GM20000 (cell line): ENCODE measurements at regions not wholly inside any gene's neighbourhood (a gene's known extent, or its start where the extent isn't known, plus 50 kb on each side); places are given as distances from the start of the nearest gene placed in this dataset.
"Not testable (repeated sequence)": the region's sequence is repeated elsewhere in the genome, so short reads cannot be mapped to it uniquely, and the experiment has no call there.

Experiments used
- DNase-seq: peaks from one replicate; pipeline ENCODE4 v3.0.0; 2012; ENCODE audit warnings: low spot score
- TF ChIP-seq, protein P1 (sequence below): IDR thresholded peaks from 2 replicates; pipeline ENCODE4 v1.5.1; 2012; ENCODE audit warnings: mild to moderate bottlenecking, control low read depth; ENCODE audit errors: extremely low read depth, missing control alignments

DNA sequence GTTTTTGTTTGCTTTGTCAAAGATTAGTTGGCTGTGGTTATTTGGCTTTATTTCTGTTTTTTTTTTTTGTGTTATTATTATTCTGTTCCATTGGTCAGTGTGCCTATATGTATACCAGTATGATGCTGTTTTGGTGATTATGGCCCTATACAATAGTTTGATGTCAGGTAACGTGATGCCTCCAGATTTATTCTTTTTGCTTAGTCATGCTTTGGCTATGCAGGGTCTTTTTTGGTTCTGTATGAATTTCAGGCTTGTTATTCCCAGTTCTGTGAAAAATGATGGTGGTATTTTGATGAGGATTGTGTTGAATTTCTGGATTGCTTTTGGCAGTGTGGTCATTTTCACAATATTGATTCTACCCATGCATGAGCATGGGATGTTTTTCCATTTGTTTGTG is 312.8 kb downstream of the TAF11L14 start:
- TF ChIP-seq, protein P1, sequence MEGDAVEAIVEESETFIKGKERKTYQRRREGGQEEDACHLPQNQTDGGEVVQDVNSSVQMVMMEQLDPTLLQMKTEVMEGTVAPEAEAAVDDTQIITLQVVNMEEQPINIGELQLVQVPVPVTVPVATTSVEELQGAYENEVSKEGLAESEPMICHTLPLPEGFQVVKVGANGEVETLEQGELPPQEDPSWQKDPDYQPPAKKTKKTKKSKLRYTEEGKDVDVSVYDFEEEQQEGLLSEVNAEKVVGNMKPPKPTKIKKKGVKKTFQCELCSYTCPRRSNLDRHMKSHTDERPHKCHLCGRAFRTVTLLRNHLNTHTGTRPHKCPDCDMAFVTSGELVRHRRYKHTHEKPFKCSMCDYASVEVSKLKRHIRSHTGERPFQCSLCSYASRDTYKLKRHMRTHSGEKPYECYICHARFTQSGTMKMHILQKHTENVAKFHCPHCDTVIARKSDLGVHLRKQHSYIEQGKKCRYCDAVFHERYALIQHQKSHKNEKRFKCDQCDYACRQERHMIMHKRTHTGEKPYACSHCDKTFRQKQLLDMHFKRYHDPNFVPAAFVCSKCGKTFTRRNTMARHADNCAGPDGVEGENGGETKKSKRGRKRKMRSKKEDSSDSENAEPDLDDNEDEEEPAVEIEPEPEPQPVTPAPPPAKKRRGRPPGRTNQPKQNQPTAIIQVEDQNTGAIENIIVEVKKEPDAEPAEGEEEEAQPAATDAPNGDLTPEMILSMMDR: no peak
- no peak for DNase-seq

DNA sequence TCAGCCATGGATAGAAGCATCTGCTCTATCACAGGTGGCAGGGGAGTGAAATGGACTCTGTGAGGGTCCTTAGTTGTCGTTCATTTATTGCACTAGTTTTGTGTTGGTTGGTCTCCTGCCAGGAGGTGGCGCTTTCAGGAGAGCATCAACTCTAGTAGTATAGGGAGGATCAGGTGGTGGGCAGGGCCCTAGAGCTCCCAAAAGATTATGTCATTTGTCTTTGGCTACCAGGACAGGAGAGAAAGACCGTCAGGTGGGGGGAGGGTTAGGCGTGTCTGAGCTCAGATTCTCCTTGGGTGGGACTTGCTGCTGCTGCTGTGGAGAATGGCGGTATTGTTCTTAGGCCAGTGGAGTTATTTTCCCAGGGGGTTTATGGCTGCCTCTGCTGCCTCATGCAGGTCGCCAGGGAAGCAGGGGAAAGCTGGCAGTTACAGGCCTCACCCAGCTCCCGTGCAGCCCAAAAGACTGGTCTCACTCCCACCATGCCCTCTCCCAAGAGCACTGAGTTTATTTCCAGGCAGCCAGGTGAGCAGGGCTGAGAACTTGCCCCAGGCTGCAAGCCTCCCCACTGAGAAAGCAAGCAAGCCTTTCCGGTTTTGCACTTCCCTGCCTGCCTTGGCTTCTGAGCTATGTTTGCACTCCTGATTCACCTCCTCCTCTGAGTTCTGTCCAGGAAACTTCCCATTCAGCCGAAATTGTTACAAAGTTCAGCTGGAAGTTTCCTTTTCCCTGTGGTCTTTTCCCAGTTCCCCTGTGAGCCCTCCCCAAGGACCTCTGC is 317.3 kb downstream of the TAF11L14 start:
- TF ChIP-seq, protein P1: no peak
- no peak for DNase-seq

DNA sequence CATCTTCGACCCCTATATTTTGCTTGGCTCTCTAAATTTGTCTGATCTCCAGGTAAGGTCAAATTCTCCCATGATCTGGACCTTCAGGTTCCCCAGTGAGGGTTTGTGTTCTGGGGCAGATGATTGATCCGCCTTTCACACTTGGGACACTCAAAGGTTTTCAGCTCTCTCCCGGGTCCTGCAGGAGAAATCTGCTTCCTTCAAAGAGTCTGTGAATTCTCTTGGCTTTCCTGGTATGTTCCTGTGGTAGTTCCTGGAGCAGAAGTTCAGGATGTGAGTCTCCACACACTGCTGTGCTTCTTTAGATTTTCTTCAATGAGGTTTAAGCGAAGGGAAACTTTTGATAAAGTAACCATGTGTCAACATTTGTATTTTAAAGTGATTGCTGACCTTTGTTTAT is 318.0 kb downstream of the TAF11L14 start:
- TF ChIP-seq, protein P1: no peak
- no peak for DNase-seq

DNA sequence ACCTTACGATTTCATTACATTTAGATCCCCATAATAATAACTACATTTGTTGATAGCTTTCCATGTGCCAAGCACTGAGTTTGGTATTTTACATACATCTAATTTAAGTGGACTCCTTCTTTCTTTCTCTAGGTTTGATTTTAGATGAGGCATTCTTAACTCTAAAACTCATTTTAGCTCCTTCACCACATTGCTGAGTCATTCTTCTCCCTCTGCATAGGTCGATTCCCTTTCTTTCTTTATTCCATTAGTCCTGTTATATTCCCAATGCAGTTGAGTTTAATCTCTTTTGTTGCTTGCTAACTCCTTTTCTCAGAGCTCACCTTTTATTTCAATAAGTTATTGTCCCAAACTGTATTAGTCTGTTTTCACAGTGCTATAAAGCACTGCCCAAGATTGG is 329.8 kb downstream of the TAF11L14 start:
- TF ChIP-seq, protein P1: no peak
- no peak for DNase-seq

DNA sequence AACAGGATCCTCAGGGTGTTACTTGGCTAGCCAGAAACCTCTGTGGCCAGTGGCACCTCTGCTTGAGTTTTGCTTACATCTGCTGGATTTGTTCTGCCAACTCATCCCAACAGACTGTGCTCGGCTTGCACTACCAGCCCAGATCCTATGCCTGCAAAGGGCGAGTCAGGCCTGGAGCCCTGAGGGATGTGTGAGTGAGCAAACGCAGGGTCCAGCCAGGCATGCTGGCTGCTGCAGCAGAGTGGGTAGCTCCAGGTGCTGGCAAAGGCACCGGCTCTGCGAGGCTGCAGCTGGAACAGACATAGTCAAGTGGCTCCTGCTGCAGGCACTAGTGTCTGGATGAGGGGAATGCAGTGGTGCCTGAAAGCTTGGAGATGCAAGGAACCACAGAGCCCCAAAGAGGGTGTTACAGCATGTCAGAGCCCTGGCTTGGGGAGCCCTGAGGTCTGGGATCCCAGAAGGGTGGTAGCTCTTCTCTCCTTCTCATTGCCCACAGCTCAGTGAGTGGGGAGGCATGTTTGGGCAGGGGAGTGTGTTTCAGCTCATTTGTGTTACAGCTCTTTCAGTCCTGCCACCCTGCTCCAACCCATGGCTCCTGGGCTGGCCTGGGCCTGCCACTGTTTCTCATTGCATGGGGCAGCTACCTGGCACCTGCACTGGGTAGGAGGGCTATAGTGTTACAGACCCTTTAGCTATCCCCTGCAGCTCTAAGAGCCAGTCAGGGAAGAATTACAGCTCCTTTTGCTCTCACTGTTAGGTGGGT is 332.6 kb downstream of the TAF11L14 start:
- DNase-seq: no peak

DNA sequence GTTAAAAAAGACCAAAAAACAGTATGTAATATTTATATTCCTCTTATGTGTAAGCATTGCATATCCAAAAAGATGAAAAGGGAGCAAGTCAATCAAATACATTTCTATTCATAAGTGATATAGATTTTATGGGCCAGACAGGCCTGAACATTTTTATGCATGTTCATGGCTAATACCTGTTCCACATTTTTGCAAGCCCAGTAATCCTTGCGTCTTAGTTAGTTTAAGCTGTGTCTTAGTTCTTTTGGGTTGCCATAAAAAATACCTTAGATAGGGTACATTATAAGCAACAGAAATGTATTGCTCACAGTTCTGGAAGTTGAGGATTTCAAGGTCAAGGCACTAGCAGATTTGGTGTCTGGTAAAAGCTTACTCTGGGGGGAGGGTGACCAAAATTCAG is 342.1 kb downstream of the TAF11L14 start:
- no peak for DNase-seq
- TF ChIP-seq, protein P1: no peak

More for the DNA sequence above, 332.6 kb downstream of the TAF11L14 start:
- TF ChIP-seq, protein P1: no peak

DNA sequence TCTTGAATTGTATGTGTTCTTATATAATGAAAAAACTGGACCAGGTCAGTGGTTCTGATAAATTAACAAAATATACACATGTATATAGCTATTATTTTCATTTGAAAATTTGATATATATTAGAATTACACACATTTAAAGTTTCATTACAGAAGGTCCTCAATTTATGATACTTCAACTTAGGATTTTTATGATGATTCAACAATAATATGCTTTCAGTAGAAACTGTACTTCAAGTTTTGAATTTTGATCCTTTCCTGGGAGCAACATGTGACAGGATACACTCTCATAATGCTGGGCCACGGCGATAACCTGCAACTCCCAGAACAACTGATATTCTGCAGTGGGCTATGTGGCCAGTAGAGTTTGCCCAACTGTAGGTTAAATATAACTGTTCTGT is 344.7 kb downstream of the TAF11L14 start:
- DNase-seq: no peak
- TF ChIP-seq, protein P1: no peak

DNA sequence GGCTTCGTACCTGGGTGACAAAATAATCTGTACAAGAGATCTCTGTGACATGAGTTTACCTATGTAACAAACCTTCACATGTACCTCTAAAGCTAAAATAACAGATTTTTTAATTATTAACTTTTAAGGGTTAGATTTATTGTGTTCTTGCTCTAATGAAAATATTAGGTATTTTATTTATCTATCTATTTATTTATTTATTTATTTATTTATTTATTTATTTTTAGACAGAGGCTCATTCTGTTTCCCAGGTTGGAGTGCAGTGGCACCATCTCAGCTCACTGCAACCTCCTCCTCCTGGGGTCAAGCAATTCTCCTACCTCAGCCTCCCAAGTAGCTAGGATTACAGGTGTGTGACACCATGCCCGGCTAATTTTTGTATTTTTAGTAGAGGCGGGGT is 348.4 kb downstream of the TAF11L14 start:
- not testable (repeated sequence) for DNase-seq
